Activated CD4-positive, alpha-beta T cell treated with anti-CD3 and anti-CD28 coated beads, Interleukin-2, amount 10 ng/mL, durations not matched to agents 24 days and 14 days (primary cell): ENCODE measurements at regions not wholly inside any gene's neighbourhood (a gene's known extent, or its start where the extent isn't known, plus 50 kb on each side); places are given as distances from the start of the nearest gene placed in this dataset.
"Not testable (repeated sequence)": the region's sequence is repeated elsewhere in the genome, so short reads cannot be mapped to it uniquely, and the experiment has no call there.

Experiments used
- DNase-seq: peaks from one replicate; pipeline ENCODE4 v3.0.0; 2022
- H3K27ac Mint-ChIP-seq: one replicate; pipeline ENCODE4 v1.8.0; 2022; ENCODE audit warnings: mild to moderate bottlenecking, mixed read lengths
- H3K27me3 Mint-ChIP-seq: one replicate; pipeline ENCODE4 v1.8.0; 2022; ENCODE audit warnings: mixed read lengths
- H3K36me3 Mint-ChIP-seq: one replicate; pipeline ENCODE4 v1.8.0; 2022; ENCODE audit warnings: low read depth, mild to moderate bottlenecking, mixed read lengths
- H3K4me1 Mint-ChIP-seq: one replicate; pipeline ENCODE4 v1.8.0; 2021; ENCODE audit warnings: mixed read lengths
- H3K4me3 Mint-ChIP-seq: one replicate; pipeline ENCODE4 v1.8.0; 2022; ENCODE audit warnings: mild to moderate bottlenecking, moderate library complexity, mixed read lengths
- H3K9me3 Mint-ChIP-seq: one replicate; pipeline ENCODE4 v1.8.0; 2021; ENCODE audit warnings: mixed read lengths
- intact Hi-C: fragments of 100-400 bp; cut with micrococcal nuclease; formaldehyde crosslinking; loops from one replicate; pipeline ENCODE4 v1.15.1; 2023

- DNase-seq, H3K36me3 Mint-ChIP-seq, intact Hi-C loops: not testable (repeated sequence)
Observed at GRCh38 chr2:35818359-35818758, 537.2 kb upstream of the CRIM1 start.

GRCh38 chr2:35814597-35814996 is 541.0 kb upstream of the CRIM1 start:
- H3K4me1 Mint-ChIP-seq, H3K27me3 Mint-ChIP-seq, DNase-seq, H3K27ac Mint-ChIP-seq, H3K36me3 Mint-ChIP-seq, intact Hi-C loops, H3K4me3 Mint-ChIP-seq, H3K9me3 Mint-ChIP-seq: not testable (repeated sequence)

More at GRCh38 chr2:35818359-35818758, 537.2 kb upstream of the CRIM1 start:
- H3K27me3 Mint-ChIP-seq, H3K4me3 Mint-ChIP-seq, H3K9me3 Mint-ChIP-seq, H3K27ac Mint-ChIP-seq, H3K4me1 Mint-ChIP-seq: not testable (repeated sequence)

- intact Hi-C loops, result no loop called here
- no peaks in the 10 kb centered on the region for H3K4me1 Mint-ChIP-seq
- H3K36me3 Mint-ChIP-seq, result no peaks in the 10 kb centered on the region
- H3K27me3 Mint-ChIP-seq, result no peaks in the 10 kb centered on the region
- H3K9me3 Mint-ChIP-seq, result no peaks in the 10 kb centered on the region
- no peak overlapping the region for H3K27ac Mint-ChIP-seq
- DNase-seq, result no peak
- no peak overlapping the region for H3K4me3 Mint-ChIP-seq
Observed at GRCh38 chr2:35803126-35803525, 552.5 kb upstream of the CRIM1 start.

- H3K4me1 Mint-ChIP-seq, result no peaks in the 10 kb centered on the region
- peaks cover 4% of the 10 kb centered on the region for H3K9me3 Mint-ChIP-seq
- H3K27me3 Mint-ChIP-seq, result no peaks in the 10 kb centered on the region
- H3K36me3 Mint-ChIP-seq, result no peaks in the 10 kb centered on the region
- H3K4me3 Mint-ChIP-seq, result no peak overlapping the region
- intact Hi-C loops, result no loop called here
- DNase-seq, result no peak
- H3K27ac Mint-ChIP-seq, result no peak overlapping the region
Observed at GRCh38 chr2:35794796-35795450, 560.7 kb upstream of the CRIM1 start.

- DNase-seq, result no peak
- intact Hi-C loops, result no loop called here
- Mint-ChIP-seq H3K4me3 (no peak overlapping the region), H3K4me1 (no peaks in the 10 kb centered on the region), H3K9me3 (peaks cover 4% of the 10 kb centered on the region), H3K27ac (no peak overlapping the region), H3K27me3 (no peaks in the 10 kb centered on the region), H3K36me3 (no peaks in the 10 kb centered on the region)
Observed at GRCh38 chr2:35790292-35790691, 565.3 kb upstream of the CRIM1 start.

GRCh38 chr2:35788543-35788942 is 567.0 kb upstream of the CRIM1 start:
- DNase-seq, result no peak
- Mint-ChIP-seq H3K9me3 (peaks cover 4% of the 10 kb centered on the region), H3K4me3 (no peak overlapping the region), H3K36me3 (no peaks in the 10 kb centered on the region), H3K27ac (no peak overlapping the region), H3K27me3 (no peaks in the 10 kb centered on the region), H3K4me1 (no peaks in the 10 kb centered on the region)
- intact Hi-C loops, result no loop called here

- peaks cover 4% of the 10 kb centered on the region for H3K9me3 Mint-ChIP-seq
- H3K27me3 Mint-ChIP-seq, result no peaks in the 10 kb centered on the region
- intact Hi-C loops, result no loop called here
- DNase-seq, result no peak
- H3K27ac Mint-ChIP-seq, result no peak overlapping the region
- H3K4me1 Mint-ChIP-seq, result no peaks in the 10 kb centered on the region
- no peaks in the 10 kb centered on the region for H3K36me3 Mint-ChIP-seq
- H3K4me3 Mint-ChIP-seq, result no peak overlapping the region
Observed at GRCh38 chr2:35787302-35788031, 568.1 kb upstream of the CRIM1 start.

- no peak overlapping the region for H3K27ac Mint-ChIP-seq
- peaks cover 4% of the 10 kb centered on the region for H3K9me3 Mint-ChIP-seq
- intact Hi-C loops, result no loop called here
- H3K4me3 Mint-ChIP-seq, result no peak overlapping the region
- H3K36me3 Mint-ChIP-seq, result no peaks in the 10 kb centered on the region
- no peak for DNase-seq
- H3K4me1 Mint-ChIP-seq, result no peaks in the 10 kb centered on the region
- no peaks in the 10 kb centered on the region for H3K27me3 Mint-ChIP-seq
Observed at GRCh38 chr2:35785564-35785963, 570.0 kb upstream of the CRIM1 start.

GRCh38 chr2:35784777-35785176 is 570.8 kb upstream of the CRIM1 start:
- Mint-ChIP-seq H3K9me3 (no peaks in the 10 kb centered on the region), H3K36me3 (no peaks in the 10 kb centered on the region), H3K4me3 (no peak overlapping the region), H3K4me1 (no peaks in the 10 kb centered on the region), H3K27ac (no peak overlapping the region), H3K27me3 (no peaks in the 10 kb centered on the region)
- no peak for DNase-seq
- intact Hi-C loops, result no loop called here

- no peak overlapping the region for H3K4me3 Mint-ChIP-seq
- H3K27ac Mint-ChIP-seq, result no peak overlapping the region
- H3K4me1 Mint-ChIP-seq, result no peaks in the 10 kb centered on the region
- no peak for DNase-seq
- no peaks in the 10 kb centered on the region for H3K9me3 Mint-ChIP-seq
- no peaks in the 10 kb centered on the region for H3K36me3 Mint-ChIP-seq
- intact Hi-C loops, result no loop called here
- H3K27me3 Mint-ChIP-seq, result no peaks in the 10 kb centered on the region
Observed at GRCh38 chr2:35783723-35784122, 571.9 kb upstream of the CRIM1 start.

- Mint-ChIP-seq H3K4me3 (no peak overlapping the region), H3K4me1 (no peaks in the 10 kb centered on the region), H3K27ac (no peak overlapping the region), H3K9me3 (no peaks in the 10 kb centered on the region), H3K36me3 (no peaks in the 10 kb centered on the region), H3K27me3 (no peaks in the 10 kb centered on the region)
- DNase-seq, result no peak
- intact Hi-C loops, result no loop called here
Observed at GRCh38 chr2:35741556-35741955, 614.0 kb upstream of the CRIM1 start.

- no peaks in the 10 kb centered on the region for H3K36me3 Mint-ChIP-seq
- no peaks in the 10 kb centered on the region for H3K27me3 Mint-ChIP-seq
- no peak overlapping the region for H3K27ac Mint-ChIP-seq
Observed at GRCh38 chr2:35731674-35732073, 623.9 kb upstream of the CRIM1 start.

GRCh38 chr2:35714883-35715282 is 640.7 kb upstream of the CRIM1 start:
- no peak overlapping the region for H3K4me3 Mint-ChIP-seq
- H3K27me3 Mint-ChIP-seq, result no peaks in the 10 kb centered on the region
- H3K36me3 Mint-ChIP-seq, result no peaks in the 10 kb centered on the region
- no peak overlapping the region for H3K27ac Mint-ChIP-seq
- no peaks in the 10 kb centered on the region for H3K4me1 Mint-ChIP-seq
- no peaks in the 10 kb centered on the region for H3K9me3 Mint-ChIP-seq
- no peak for DNase-seq
- intact Hi-C loops, result no loop called here

More at GRCh38 chr2:35731674-35732073, 623.9 kb upstream of the CRIM1 start:
- Mint-ChIP-seq H3K9me3 (no peaks in the 10 kb centered on the region), H3K4me3 (no peak overlapping the region), H3K4me1 (no peaks in the 10 kb centered on the region)
- no peak for DNase-seq
- intact Hi-C loops, result no loop called here

GRCh38 chr2:35708411-35708923 is 647.1 kb upstream of the CRIM1 start:
- Mint-ChIP-seq H3K27me3 (no peaks in the 10 kb centered on the region), H3K4me3 (no peak overlapping the region), H3K36me3 (no peaks in the 10 kb centered on the region), H3K9me3 (no peaks in the 10 kb centered on the region), H3K4me1 (no peaks in the 10 kb centered on the region), H3K27ac (no peak overlapping the region)
- intact Hi-C loops, result no loop called here
- no peak for DNase-seq
